Hematopoietic multipotent progenitor cell (in vitro differentiated cells): ENCODE measurements at regions not wholly inside any gene's neighbourhood (a gene's known extent, or its start where the extent isn't known, plus 50 kb on each side); places are given as distances from the start of the nearest gene placed in this dataset.

ENCODE experiments used
- DNase-seq, 3 donors: peaks; one replicate each; pipeline ENCODE4 v3.0.0-alpha.2; 2011 to 2015; ENCODE audit warnings: low read depth in 2 of 3, low spot score in 2 of 3

- no peak for DNase-seq
Observed at GRCh38 chr2:108067820-108068405, 81.6 kb downstream of the SLC5A7 start.

GRCh38 chr2:108069515-108070310 lies 83.4 kb downstream of the SLC5A7 start:
- DNase-seq, result no peak

GRCh38 chr2:108073415-108074072 lies 87.2 kb downstream of the SLC5A7 start:
- no peak for DNase-seq

- DNase-seq, result no peak
Observed at GRCh38 chr2:108074150-108074549, 87.8 kb downstream of the SLC5A7 start.

- no peak for DNase-seq
Observed at GRCh38 chr2:108074946-108075345, 88.6 kb downstream of the SLC5A7 start.

GRCh38 chr2:108076527-108076926 lies 90.2 kb downstream of the SLC5A7 start:
- DNase-seq, result no peak

GRCh38 chr2:108079736-108080135 lies 93.4 kb downstream of the SLC5A7 start:
- DNase-seq, result peak in 2 of 3 donors; percentile 22 to 57

GRCh38 chr2:108080177-108080576 lies 93.9 kb downstream of the SLC5A7 start:
- DNase-seq, result peak in 1 of 3 donors; percentile 16

GRCh38 chr2:108082978-108083377 lies 96.7 kb downstream of the SLC5A7 start:
- DNase-seq, result no peak

- peak in 1 of 3 donors; percentile 27 for DNase-seq
Observed at GRCh38 chr2:108084311-108084710, 98.0 kb downstream of the SLC5A7 start.

GRCh38 chr2:108092886-108093285 lies 106.6 kb downstream of the SLC5A7 start:
- DNase-seq, result no peak

- DNase-seq, result no peak
Observed at GRCh38 chr2:108101481-108101880, 115.2 kb downstream of the SLC5A7 start.

- DNase-seq, result no peak
Observed at GRCh38 chr2:108106731-108107130, 120.4 kb downstream of the SLC5A7 start.

GRCh38 chr2:108111936-108112335 lies 125.6 kb downstream of the SLC5A7 start:
- no peak for DNase-seq

GRCh38 chr2:108115868-108116267 lies 123.9 kb upstream of the SULT1C3 start:
- no peak for DNase-seq

GRCh38 chr2:108118996-108119395 lies 120.8 kb upstream of the SULT1C3 start:
- DNase-seq, result no peak

- DNase-seq, result no peak
Observed at GRCh38 chr2:108119492-108119891, 120.3 kb upstream of the SULT1C3 start.

- DNase-seq, result no peak
Observed at GRCh38 chr2:108124736-108125495, 114.9 kb upstream of the SULT1C3 start.

GRCh38 chr2:108125581-108125980 lies 114.2 kb upstream of the SULT1C3 start:
- DNase-seq, result no peak

GRCh38 chr2:108128249-108128648 lies 111.5 kb upstream of the SULT1C3 start:
- no peak for DNase-seq

GRCh38 chr2:108129636-108130035 lies 110.1 kb upstream of the SULT1C3 start:
- DNase-seq, result no peak
